ENCODE measurements at regions not wholly inside any gene's neighbourhood (a gene's known extent, or its start where the extent isn't known, plus 50 kb on each side); places are given as distances from the start of the nearest gene placed in this dataset.

DNA sequence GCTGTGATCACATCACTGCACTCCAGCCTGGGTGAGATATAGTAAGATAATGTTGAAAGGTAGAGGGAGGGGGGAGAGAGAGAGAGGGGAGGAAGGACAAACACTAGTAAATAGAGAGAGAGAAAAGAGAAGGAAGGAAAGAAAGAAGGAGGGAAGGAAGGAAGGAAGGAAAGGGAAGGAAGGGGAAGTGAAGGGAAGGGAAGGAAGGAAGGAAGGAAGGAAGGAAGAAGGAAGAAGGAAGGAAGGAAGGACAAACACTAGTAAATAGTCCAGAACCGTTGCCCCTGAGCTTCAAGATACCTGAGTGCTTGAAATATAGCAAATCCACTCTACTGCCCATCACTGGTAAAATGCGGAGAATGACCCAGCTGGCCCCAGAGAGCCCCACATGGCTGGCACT, 156.5 kb upstream of the ZNF507 start:
- no peak for DNase-seq
- ATAC-seq (ENCODE audit: insufficient read depth, low FRiP score) = no peak
- no peaks in the 10 kb centered on the region for H3K36me3 ChIP-seq (ENCODE audit: control insufficient read depth in 4 of 4, insufficient read depth in 4 of 4, low read length in 4 of 4)
- WGBS, 2 donors = 55 to 57% methylated on average over 2 of the region's 2 CpGs
- H3K9me3 ChIP-seq (ENCODE audit: control insufficient read depth in 4 of 4, insufficient read depth in 3 of 4, low read length in 3 of 4) = peaks cover 0 to 2% (median 1%) of the 10 kb centered on the region in 4 donors
- no peak for TF ChIP-seq CTCF (IDR thresholded peaks at IDR 0.05; ENCODE audit: control extremely low read depth, extremely low read depth)
- no peak overlapping the region for H3K27ac ChIP-seq (ENCODE audit: low read depth in 1 of 2, low read length in 1 of 2)
- H3K4me3 ChIP-seq = no peak overlapping the region
- no peak overlapping the region for H3K9ac ChIP-seq (ENCODE audit: insufficient read depth in 1 of 2, low read length in 2 of 2)
- peaks cover 0 to 3% (median 0%) of the 10 kb centered on the region in 3 donors for H3K27me3 ChIP-seq (ENCODE audit: control insufficient read depth in 3 of 3, insufficient read depth in 3 of 3, low read length in 2 of 3)
- no peaks in the 10 kb centered on the region for H3K4me1 ChIP-seq (ENCODE audit: control insufficient read depth in 5 of 5, insufficient read depth in 5 of 5, low read length in 5 of 5)

DNA sequence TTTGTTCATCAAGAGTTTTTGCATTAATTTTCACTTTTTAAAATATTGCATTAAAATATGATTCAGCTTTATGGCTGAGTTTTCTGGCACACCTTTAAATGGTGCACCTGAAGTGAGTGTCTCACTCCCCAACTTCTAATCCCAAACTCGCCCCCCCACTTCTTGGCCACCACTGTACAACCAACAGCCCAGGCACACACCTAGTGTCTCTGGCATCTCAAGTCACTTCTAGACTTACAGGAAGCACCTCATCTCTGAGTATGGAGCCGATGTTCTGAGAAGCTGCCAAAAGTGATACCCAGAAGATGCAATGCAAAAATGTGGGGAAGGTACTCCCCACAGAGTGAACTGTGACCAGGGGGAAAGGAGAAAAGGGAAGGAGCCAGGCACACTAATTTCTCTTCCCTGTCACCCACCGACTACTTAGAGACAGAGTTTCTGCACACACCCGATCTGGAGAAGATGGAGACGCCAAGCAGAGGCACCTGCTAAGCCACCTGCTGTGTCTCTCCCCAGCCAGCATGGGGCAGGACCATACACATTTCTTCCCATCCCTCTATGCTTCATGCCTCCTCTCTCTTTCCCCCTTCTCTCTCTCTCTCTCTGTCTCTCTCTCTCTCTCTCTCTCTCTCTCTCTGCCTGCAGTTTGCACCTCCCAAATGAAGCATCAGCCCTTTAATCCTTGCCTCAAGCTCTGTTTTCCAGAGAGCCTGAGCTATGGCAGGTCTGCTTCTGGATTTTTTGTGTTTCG, 155.3 kb upstream of the ZNF507 start:
- H3K9me3 ChIP-seq (ENCODE audit: control insufficient read depth in 4 of 4, insufficient read depth in 3 of 4, low read length in 3 of 4) = peaks cover 0 to 4% (median 1%) of the 10 kb centered on the region in 4 donors
- H3K27ac ChIP-seq (ENCODE audit: low read depth in 1 of 2, low read length in 1 of 2) = no peak overlapping the region
- no peaks in the 10 kb centered on the region for H3K36me3 ChIP-seq (ENCODE audit: control insufficient read depth in 4 of 4, insufficient read depth in 4 of 4, low read length in 4 of 4)
- H3K27me3 ChIP-seq (ENCODE audit: control insufficient read depth in 3 of 3, insufficient read depth in 3 of 3, low read length in 2 of 3) = peaks cover 0 to 3% (median 0%) of the 10 kb centered on the region in 3 donors
- H3K4me3 ChIP-seq = no peak overlapping the region
- 60 to 67% methylated on average over 6 of the region's 6 CpGs for WGBS, 2 donors
- no peak for DNase-seq
- H3K9ac ChIP-seq (ENCODE audit: insufficient read depth in 1 of 2, low read length in 2 of 2) = no peak overlapping the region
- no peak for ATAC-seq (ENCODE audit: insufficient read depth, low FRiP score)
- no peaks in the 10 kb centered on the region for H3K4me1 ChIP-seq (ENCODE audit: control insufficient read depth in 5 of 5, insufficient read depth in 5 of 5, low read length in 5 of 5)
- no peak for TF ChIP-seq CTCF (IDR thresholded peaks at IDR 0.05; ENCODE audit: control extremely low read depth, extremely low read depth)

GRCh38 chr19:32191921-32192320, 153.5 kb upstream of the ZNF507 start:
- ATAC-seq (ENCODE audit: insufficient read depth, low FRiP score) (no peak), DNase-seq (no peak)
- Histone ChIP-seq H3K36me3 (ENCODE audit: control insufficient read depth in 4 of 4, insufficient read depth in 4 of 4, low read length in 4 of 4) (no peaks in the 10 kb centered on the region), H3K4me1 (ENCODE audit: control insufficient read depth in 5 of 5, insufficient read depth in 5 of 5, low read length in 5 of 5) (no peaks in the 10 kb centered on the region), H3K9me3 (ENCODE audit: control insufficient read depth in 4 of 4, insufficient read depth in 3 of 4, low read length in 3 of 4) (peaks cover 0 to 7% (median 0%) of the 10 kb centered on the region in 4 donors), H3K4me3 (no peak overlapping the region), H3K9ac (ENCODE audit: insufficient read depth in 1 of 2, low read length in 2 of 2) (no peak overlapping the region), H3K27me3 (ENCODE audit: control insufficient read depth in 3 of 3, insufficient read depth in 3 of 3, low read length in 2 of 3) (peaks cover 0 to 3% (median 0%) of the 10 kb centered on the region in 3 donors), H3K27ac (ENCODE audit: low read depth in 1 of 2, low read length in 1 of 2) (no peak overlapping the region)
- no peak for TF ChIP-seq CTCF (IDR thresholded peaks at IDR 0.05; ENCODE audit: control extremely low read depth, extremely low read depth)
- 88 to 94% methylated on average over 3 of the region's 3 CpGs for WGBS, 2 donors

Measured in lung (tissue), 11 donors.